Liver (tissue), 8 donors: ENCODE measurements at regions not wholly inside any gene's neighbourhood (a gene's known extent, or its start where the extent isn't known, plus 50 kb on each side); places are given as distances from the start of the nearest gene placed in this dataset.

Source experiments
- DNase-seq: peaks from one replicate; pipeline ENCODE4 v3.0.0-alpha.2; 2017; ENCODE audit warnings: low spot score
- H3K27ac ChIP-seq, 2 donors: one replicate each; pipeline ENCODE4 v1.7.0; 2013; ENCODE audit warnings: inconsistent platforms in 2 of 2, low read length in 2 of 2, control low read depth in 1 of 2, low read depth in 1 of 2, mild to moderate bottlenecking in 1 of 2
- H3K27me3 ChIP-seq, 4 donors: one replicate each; pipeline versions ENCODE4 v1.6.1 to v1.7.0; 2013; ENCODE audit warnings: low read length in 3 of 4, inconsistent platforms in 1 of 4, mild to moderate bottlenecking in 1 of 4, moderate library complexity in 1 of 4; ENCODE audit not compliant: control insufficient read depth in 4 of 4, insufficient read depth in 4 of 4
- H3K36me3 ChIP-seq, 4 donors: one replicate each; pipeline versions ENCODE4 v1.6.1 to v1.7.0; 2013; ENCODE audit warnings: low read length in 3 of 4, mild to moderate bottlenecking in 3 of 4, low read depth in 1 of 4, moderate library complexity in 1 of 4; ENCODE audit not compliant: control insufficient read depth in 4 of 4, insufficient read depth in 3 of 4
- H3K4me1 ChIP-seq, 4 donors: one replicate each; pipeline versions ENCODE4 v1.6.1 to v1.7.0; 2013; ENCODE audit warnings: low read length in 3 of 4, mild to moderate bottlenecking in 3 of 4, moderate library complexity in 1 of 4; ENCODE audit not compliant: control insufficient read depth in 4 of 4, insufficient read depth in 4 of 4
- H3K4me3 ChIP-seq, 3 donors: one replicate each; pipeline versions ENCODE4 v1.6.1 to v1.7.0; 2013; ENCODE audit warnings: low read length in 3 of 3, control low read depth in 1 of 3, low read depth in 1 of 3, mild to moderate bottlenecking in 1 of 3
- H3K9ac ChIP-seq, 2 donors: one replicate each; pipeline ENCODE4 v1.7.0; 2013; ENCODE audit warnings: low read length in 2 of 2, mild to moderate bottlenecking in 2 of 2, moderate library complexity in 2 of 2, control low read depth in 1 of 2, low read depth in 1 of 2
- H3K9me3 ChIP-seq, 4 donors: one replicate each; pipeline versions ENCODE4 v1.6.1 to v1.7.0; 2013; ENCODE audit warnings: low read length in 3 of 4; ENCODE audit not compliant: control insufficient read depth in 4 of 4
- ATF3 ChIP-seq: IDR thresholded peaks from 2 replicates; pipeline ENCODE4 v1.6.1; 2016; ENCODE audit warnings: antibody characterized with exemption
- CTCF ChIP-seq: fragments of 150-350 bp; IDR thresholded peaks from 2 replicates; pipeline ENCODE4 v1.5.1; 2017; ENCODE audit warnings: improper control_type of control experiment, low read depth, low read length; ENCODE audit not compliant: missing input control
- FOXA1 ChIP-seq: IDR thresholded peaks from 2 replicates; pipeline ENCODE4 v1.6.1; 2016; ENCODE audit warnings: antibody characterized with exemption
- FOXA2 ChIP-seq: IDR thresholded peaks from 2 replicates; pipeline ENCODE4 v1.6.1; 2016; ENCODE audit warnings: antibody characterized with exemption
- GABPA ChIP-seq, 2 donors: IDR thresholded peaks in 1 of 2; conservative IDR thresholded peaks in 1 of 2; 2 replicates each; pipeline ENCODE4 v1.6.1; 2016; ENCODE audit warnings: antibody characterized with exemption in 2 of 2, mild to moderate bottlenecking in 1 of 2, moderate library complexity in 1 of 2
- HNF4A ChIP-seq, 2 donors: conservative IDR thresholded peaks; 2 replicates each; pipeline ENCODE4 v1.6.1; 2016; ENCODE audit warnings: antibody characterized with exemption in 2 of 2, mild to moderate bottlenecking in 2 of 2
- HNF4G ChIP-seq: IDR thresholded peaks from 2 replicates; pipeline ENCODE4 v1.6.1; 2016; ENCODE audit warnings: antibody characterized with exemption
- JUND ChIP-seq, 2 donors: IDR thresholded peaks; 2 replicates each; pipeline ENCODE4 v1.6.1; 2016; ENCODE audit warnings: antibody characterized with exemption in 2 of 2
- MAX ChIP-seq: IDR thresholded peaks from 2 replicates; pipeline ENCODE4 v1.6.1; 2016; ENCODE audit warnings: antibody characterized with exemption
- NR2F2 ChIP-seq: IDR thresholded peaks from 2 replicates; pipeline ENCODE4 v1.6.1; 2016; ENCODE audit warnings: antibody characterized with exemption
- RAD21 ChIP-seq, 2 donors: IDR thresholded peaks; 2 replicates each; pipeline ENCODE4 v1.6.1; 2016; ENCODE audit warnings: antibody characterized with exemption in 2 of 2, mild to moderate bottlenecking in 2 of 2
- REST ChIP-seq: IDR thresholded peaks from 2 replicates; pipeline ENCODE4 v1.6.1; 2016; ENCODE audit warnings: antibody characterized with exemption, mild to moderate bottlenecking
- RXRA ChIP-seq, 2 donors: IDR thresholded peaks; 2 replicates each; pipeline ENCODE4 v1.6.1; 2017 to 2018; ENCODE audit warnings: antibody characterized with exemption in 2 of 2, mild to moderate bottlenecking in 1 of 2
- SP1 ChIP-seq: IDR thresholded peaks from 2 replicates; pipeline ENCODE4 v1.6.1; 2018; ENCODE audit warnings: antibody characterized with exemption, mild to moderate bottlenecking
- TAF1 ChIP-seq: conservative IDR thresholded peaks from 2 replicates; pipeline ENCODE4 v1.6.1; 2016; ENCODE audit warnings: antibody characterized with exemption, mild to moderate bottlenecking
- YY1 ChIP-seq: IDR thresholded peaks from 2 replicates; pipeline ENCODE4 v1.6.1; 2016; ENCODE audit warnings: antibody characterized with exemption, mild to moderate bottlenecking
- ZBTB33 ChIP-seq: IDR thresholded peaks from 2 replicates; pipeline ENCODE4 v1.6.1; 2016; ENCODE audit warnings: antibody characterized with exemption
- WGBS: extraction: QIAGEN DNeasy Blood & Tissue Kit; methylation state at CpG from one replicate; pipeline ENCODE4 v1.1.7; 2013; 5-methylcytosine and 5-hydroxymethylcytosine counted together
- donor health status: healthy.
- donor health status: healthy.
- donor health status: healthy.
- donor health status: healthy.
- donor health status: healthy.

- Histone ChIP-seq H3K27me3 (no peaks in the 10 kb centered on the region), H3K4me3 (no peak overlapping the region), H3K36me3 (no peaks in the 10 kb centered on the region), H3K9ac (no peak overlapping the region), H3K4me1 (no peaks in the 10 kb centered on the region), H3K27ac (no peak overlapping the region), H3K9me3 (no peaks in the 10 kb centered on the region)
- no peak for DNase-seq
- no peak for TF ChIP-seq YY1
- TF ChIP-seq FOXA2, result no peak
- no peak for TF ChIP-seq MAX
- TF ChIP-seq ATF3, result no peak
- no peak for TF ChIP-seq JUND (IDR thresholded peaks at IDR 0.05)
- no peak for TF ChIP-seq REST
- no peak for TF ChIP-seq HNF4A (conservative IDR thresholded peaks at IDR 0.05)
- TF ChIP-seq RXRA (IDR thresholded peaks at IDR 0.05), result no peak
- TF ChIP-seq GABPA (IDR thresholded peaks at IDR 0.05 in 1 of 2, conservative IDR thresholded peaks at IDR 0.05 in 1 of 2), result no peak
- TF ChIP-seq TAF1, result no peak
- TF ChIP-seq HNF4G, result no peak
- no peak for TF ChIP-seq FOXA1
- no peak for TF ChIP-seq SP1
- TF ChIP-seq ZBTB33, result no peak
- WGBS, result 94% methylated on average over 3 of the region's 3 CpGs
Observed at GRCh38 chr2:84175970-84176369, 283.1 kb downstream of the SUCLG1 start.

GRCh38 chr2:84175340-84175739 lies 283.7 kb downstream of the SUCLG1 start:
- DNase-seq, result no peak
- WGBS, result 64% methylated on average over 1 of the region's 1 CpG
- Histone ChIP-seq H3K36me3 (no peaks in the 10 kb centered on the region), H3K4me3 (no peak overlapping the region), H3K9ac (no peak overlapping the region), H3K4me1 (no peaks in the 10 kb centered on the region), H3K27me3 (no peaks in the 10 kb centered on the region), H3K27ac (no peak overlapping the region), H3K9me3 (no peaks in the 10 kb centered on the region)
- TF ChIP-seq SP1 (no peak), HNF4A (conservative IDR thresholded peaks at IDR 0.05) (no peak), GABPA (IDR thresholded peaks at IDR 0.05 in 1 of 2, conservative IDR thresholded peaks at IDR 0.05 in 1 of 2) (no peak), RXRA (IDR thresholded peaks at IDR 0.05) (no peak), ATF3 (no peak), JUND (IDR thresholded peaks at IDR 0.05) (no peak), RAD21 (IDR thresholded peaks at IDR 0.05) (no peak), HNF4G (no peak), FOXA2 (no peak), CTCF (no peak), YY1 (no peak), FOXA1 (no peak), MAX (no peak), REST (no peak), NR2F2 (no peak), ZBTB33 (no peak), TAF1 (no peak)
